Stimulated activated CD8-positive, alpha-beta memory T cell treated with anti-CD3 and anti-CD28 coated beads, Interleukin-7, amount 100 ng/mL, for 24 hours (primary cell): ENCODE measurements at regions not wholly inside any gene's neighbourhood (a gene's known extent, or its start where the extent isn't known, plus 50 kb on each side); places are given as distances from the start of the nearest gene placed in this dataset.

ENCODE experiments used
- DNase-seq: peaks from one replicate; pipeline ENCODE4 v3.0.0-alpha.2; 2020; ENCODE audit warnings: low read depth

DNA sequence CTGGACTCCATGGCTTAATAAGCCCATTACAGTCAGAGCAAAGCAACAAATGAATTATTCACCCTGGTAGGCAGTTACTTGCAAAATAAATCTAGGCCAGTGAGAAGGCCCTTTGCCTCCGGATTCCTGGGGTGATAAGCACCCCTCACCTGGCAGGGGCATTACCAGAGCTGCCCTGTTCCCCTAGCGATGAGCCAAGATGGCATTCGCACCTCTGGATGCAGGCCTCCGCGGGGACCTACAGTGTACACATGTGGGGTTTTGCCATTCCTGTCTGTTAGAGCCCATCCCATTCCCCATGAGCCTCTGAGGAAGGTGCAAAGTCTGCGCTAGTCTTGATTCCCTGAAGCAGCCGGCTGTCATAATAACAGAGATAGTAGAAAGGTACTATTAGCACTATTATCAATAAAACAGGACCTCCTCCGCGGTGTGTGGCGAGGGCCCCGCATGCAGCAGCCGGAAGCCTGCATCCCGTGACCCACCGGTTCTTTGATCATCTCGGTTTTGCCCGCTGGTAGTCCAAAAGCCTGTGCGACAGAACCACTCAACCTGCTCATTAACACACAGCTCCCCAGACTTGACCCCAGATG, 344.3 kb downstream of the BRD1 start:
- DNase-seq, result no peak

DNA sequence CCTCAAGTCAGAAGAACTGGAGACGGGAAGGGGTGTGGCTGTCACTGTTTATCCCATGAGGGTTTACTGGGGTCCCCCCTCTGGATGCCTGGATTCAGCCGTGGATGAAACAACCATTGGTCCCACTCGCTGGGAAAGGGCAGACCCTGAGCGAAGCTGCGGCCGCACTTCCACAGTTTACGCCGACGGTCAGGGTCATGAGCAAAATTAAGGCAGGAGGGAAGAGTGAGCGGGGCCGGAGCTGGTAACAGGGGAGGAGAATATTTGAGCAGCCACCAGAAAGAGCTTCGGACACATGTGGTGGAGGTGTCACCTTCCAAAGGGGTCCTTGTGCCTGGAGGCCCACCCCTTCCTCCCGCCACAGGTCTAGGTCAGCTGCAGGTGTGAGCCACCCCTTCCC, 344.9 kb downstream of the BRD1 start:
- no peak for DNase-seq

DNA sequence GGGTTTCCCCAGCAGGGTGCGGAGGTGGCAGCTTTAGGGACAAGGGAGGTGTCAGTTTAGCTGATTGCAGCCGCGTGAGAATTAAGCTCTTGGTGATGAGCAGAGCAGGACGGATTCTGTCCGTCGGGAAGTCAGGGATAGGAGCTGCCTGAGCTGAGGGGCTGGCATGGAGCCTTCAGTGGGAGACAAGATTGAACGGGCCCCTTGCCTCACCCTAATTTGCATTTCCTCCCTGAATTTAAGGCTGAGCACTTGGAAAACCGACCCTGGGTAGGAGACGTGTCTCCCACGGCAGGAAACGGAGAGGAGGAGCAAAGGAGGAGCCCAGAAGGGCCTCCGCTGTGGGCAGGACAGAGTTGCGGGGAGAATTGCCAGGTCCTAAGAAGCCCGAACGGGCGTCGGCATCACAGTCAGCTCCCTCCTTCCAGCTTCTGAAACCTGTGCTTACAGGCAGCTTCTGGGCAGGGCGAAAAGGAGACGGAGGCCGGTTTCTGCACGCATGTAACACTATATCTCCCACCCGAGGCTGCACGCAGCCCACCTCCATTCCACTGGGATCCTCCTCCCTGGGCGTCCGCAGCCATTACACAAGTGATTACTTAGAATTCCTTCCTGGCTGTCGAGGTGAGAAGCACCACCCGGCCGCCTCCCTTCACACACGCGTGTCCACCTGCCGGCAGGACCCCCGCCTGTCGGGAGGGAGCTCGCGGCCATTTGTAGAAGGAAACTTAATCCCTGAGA, 345.8 kb downstream of the BRD1 start:
- no peak for DNase-seq

DNA sequence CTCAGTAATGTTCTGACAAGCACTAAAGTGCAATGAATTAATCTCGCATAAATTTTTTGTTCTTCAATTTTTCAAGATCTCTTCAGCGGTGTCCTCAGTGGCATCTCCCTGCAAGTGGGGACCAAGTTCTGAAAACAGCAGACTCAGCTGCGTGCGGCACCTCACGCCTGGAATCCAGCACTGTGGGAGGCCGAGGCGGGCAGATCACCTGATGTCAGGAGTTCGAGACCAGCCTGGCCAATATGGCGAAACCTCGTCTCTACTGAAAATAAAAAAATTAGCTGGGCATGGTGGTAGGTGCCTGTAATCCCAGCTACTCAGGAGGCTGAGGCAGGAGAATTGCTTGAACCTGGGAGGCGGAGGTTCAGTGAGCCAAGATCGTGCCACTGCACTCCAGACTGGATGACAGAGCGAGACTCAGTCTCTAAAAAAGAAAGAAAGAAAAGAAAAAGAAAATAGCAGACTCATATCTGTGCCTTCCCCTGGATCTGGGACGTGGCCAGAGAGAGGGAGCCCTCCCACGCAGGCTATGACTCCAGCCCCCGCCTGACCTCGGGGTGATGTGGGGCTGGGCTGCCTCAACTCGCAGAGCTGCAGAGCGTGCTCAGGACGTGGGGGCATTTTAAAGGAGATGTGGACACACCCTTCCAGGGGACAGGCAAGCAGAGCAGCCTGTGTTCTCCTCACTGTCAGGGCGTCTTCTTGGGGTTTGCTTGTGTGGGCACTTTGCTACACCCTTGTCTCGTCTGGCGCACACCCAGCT, 346.6 kb downstream of the BRD1 start:
- DNase-seq, result no peak

DNA sequence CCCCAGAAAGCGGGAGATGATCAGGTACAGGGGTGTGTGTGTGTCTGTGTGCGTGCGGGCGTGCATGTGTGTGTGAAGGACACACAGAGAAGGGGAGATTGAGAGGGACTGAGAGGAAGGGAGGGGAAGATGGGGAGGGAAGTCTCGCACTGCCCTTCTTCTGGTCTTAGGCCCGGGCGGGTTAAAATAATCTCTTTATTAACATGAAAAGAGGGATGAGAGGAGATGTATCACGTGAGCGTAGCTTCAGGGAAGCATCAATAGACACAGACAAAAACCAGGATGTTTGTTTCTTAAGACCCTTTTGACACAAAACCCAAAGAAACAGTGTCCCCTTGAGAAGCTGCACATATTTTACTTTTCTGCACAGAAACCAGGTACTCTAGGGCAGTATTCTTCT, 347.3 kb downstream of the BRD1 start:
- DNase-seq, result no peak

DNA sequence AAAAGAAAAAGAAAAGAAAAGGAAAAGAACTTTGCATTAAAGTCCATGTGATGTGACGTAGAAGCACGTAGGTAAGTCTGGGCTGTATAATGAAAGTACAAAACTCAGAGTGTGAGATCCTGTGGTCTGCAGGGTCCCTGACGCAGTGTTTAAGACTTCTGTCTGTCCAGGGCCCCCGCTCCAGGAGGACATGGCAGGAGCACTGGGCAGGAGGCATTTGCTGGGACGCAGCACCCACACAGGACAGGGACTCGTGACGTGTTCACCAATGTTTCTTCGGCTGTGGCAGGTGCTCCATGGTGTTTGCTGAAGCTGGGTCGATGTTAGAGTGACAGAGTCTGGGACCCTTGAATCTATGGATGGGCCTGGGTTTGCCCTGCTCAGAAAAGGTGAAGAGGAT, 348.1 kb downstream of the BRD1 start:
- no peak for DNase-seq

DNA sequence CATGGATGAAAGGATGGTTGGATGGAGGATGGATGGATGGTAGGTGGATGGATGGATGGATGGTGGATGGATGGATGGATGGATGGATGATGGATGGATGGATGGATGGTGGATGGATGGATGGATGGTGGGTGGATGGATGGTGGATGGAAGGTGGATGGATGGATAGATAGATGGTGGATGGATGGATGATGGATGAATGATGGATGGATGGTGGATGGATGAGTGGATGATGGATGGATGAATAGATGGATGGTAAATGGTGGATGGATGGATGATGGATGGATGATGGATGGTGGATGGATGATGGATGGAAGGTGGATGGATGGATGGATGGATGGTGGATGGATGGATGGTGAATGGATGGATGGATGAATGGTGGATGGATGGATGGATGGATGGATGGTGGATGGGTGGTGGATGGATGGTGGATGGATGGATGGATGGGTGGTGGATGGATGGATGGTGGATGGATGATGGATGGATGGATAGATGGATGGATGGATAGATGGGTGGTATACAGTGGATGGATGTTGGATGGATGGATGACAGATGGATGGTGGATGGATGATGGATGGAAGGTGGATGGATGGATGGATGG, 350.8 kb downstream of the BRD1 start:
- no peak for DNase-seq

DNA sequence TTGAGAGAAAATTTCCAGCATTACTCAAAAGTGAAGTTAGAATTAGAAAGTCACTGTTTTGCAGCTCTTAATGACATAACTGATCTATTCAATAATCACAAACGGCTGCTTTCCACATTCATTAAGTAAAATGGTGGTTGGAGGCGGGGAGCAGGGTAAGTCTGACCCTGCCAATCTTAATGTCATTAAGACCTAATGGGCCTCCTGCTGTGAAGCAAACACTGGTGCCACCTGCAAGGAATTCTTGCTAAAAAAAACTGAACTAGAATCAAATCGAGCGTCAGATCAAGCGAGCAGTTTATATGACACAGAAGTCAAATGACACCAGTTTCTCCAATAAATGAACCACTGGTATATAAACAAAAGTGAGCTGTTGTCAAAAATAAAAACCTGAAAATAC, 351.5 kb downstream of the BRD1 start:
- DNase-seq, result no peak

DNA sequence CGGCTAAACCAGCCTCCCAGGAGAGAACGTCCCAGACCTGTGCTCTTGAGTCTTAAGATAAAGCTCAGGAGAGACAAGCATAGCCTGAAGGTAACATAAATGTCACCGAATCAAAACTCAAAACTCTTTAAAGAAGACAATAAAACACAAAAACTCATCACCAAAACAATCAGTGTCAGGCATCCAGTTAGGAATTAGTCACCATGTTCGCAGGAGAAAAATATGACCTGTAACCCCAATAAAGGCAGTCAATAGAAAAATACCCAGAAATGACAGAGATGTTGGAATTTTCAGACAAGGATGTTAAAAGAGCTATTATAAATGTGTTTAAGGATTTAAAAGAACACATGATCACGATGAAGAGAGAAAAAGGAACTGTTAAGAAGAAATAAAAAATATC, 352.4 kb downstream of the BRD1 start:
- no peak for DNase-seq

DNA sequence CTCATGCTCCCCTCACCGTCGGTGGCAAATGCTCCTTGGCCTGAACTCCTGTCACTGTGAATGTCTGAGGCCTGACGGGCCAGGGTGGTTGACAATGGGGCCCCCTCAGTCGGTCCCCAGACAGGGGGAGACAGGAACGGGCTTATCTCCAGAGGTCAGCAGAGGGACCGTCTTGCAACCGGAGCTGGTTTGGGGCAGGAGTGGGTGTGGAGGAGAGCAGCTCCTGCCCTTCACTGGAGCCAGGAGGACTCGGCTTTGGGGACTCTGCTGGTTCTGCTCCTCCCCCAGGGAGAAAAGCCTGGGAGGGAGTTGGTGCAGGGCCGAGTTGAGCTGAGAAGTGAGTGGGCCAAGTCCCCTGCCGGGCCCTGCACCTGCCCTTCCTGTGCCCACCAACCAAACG, 354.4 kb downstream of the BRD1 start:
- DNase-seq, result no peak

DNA sequence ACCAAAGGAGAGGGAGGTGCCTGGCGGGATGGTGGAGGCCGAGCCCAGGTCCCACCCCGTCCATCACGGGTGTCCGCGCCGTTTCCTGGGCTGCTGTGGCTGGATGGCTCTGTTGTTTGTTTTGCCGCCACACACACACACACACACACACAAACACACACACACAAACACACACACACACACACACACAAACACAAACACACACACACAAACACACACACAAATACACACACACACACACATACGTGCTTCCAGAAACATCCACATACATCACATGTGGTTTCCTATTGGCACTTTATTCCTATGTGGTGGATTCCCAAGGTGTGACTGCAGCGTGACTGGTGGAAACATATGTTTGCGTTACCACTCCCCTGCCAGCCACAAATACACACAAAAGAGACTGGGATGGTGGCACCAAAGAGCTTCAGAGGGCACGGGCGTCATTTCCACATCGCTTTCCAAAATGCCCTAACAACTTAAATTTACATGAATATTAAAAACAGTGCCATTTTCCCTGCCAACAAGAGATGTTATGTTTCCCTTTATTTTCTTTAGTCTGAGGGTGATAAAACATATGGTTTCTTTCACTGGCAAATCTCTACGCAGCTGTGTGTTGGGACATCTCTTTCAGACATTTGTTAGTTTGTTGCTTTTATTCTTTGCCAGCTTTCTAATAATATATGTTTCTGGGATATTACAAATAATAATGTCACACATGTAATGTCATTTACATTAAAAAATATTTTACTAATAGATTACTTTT, 356.8 kb downstream of the BRD1 start:
- DNase-seq, result no peak

DNA sequence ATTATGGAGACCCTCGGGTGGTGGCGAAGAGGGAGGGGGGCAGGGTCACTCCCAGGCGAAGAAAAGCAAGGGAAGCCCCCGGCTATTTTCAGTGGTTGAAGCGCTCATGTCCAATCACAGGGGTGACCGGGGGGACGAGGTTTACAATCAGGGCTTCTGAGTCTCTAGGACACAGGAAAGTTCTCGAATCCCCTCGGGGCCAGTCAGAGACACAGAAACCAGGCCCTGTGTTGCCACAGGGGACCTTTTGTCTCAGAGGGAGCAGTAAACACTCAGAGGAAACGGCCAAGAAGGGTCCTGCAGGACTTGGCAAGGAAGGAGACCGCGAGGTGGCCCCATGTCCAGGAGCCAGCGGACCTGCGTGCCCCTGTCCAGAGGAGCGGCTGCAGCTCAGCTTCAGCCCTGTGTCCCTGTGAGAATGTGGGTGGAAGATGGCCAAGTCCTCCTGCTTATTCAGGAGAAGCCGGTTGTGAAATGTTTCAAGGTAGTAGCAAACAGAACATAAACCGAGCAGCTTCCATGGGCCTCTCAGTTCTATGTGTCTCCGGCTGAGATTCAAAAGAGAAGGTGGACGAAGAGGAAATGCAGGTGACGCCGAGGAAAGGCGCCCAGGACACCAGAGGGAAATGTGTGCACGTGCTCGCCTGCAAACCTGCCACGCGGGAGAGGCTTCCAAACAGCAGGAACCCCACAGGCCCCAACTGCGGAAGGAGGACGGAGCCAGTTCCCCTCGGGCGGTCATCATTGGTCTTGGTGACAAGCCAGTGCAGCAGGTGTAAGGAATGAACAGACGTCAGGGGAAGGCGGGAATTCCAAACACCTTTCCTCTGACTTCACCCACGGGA, 357.6 kb downstream of the BRD1 start:
- DNase-seq, result no peak

DNA sequence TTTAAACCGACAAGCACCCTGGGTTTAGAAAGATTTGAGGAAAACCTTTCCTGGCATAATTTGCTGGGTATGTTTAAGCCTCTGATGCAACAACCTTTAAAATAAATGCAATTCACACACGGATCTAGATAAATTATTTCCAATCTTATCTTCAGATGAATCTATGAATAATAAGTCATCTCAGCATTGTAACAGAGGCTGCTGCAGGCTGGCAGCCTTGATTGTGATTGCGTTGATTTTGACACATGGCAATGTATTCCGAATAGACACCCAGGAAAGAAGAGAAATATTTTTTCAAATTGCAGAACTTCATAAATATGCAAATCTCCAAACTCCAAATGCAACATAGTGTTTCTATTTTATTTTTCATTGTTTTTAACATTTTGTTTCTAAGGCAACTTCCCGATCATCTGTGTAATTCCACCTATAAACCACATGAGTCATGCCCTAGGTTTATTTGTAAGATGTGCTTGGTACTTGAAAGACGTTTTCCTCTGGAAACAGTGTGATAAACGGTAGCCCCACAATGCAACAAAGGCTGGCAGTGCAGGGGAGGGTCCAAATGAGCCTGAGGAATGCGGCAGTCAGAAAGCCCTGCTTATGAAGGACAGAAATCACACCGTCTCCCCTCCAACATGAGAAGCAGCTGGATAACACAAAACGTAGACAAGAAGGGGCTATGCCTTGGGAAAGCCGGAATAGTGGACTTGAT, 359.0 kb downstream of the BRD1 start:
- no peak for DNase-seq

DNA sequence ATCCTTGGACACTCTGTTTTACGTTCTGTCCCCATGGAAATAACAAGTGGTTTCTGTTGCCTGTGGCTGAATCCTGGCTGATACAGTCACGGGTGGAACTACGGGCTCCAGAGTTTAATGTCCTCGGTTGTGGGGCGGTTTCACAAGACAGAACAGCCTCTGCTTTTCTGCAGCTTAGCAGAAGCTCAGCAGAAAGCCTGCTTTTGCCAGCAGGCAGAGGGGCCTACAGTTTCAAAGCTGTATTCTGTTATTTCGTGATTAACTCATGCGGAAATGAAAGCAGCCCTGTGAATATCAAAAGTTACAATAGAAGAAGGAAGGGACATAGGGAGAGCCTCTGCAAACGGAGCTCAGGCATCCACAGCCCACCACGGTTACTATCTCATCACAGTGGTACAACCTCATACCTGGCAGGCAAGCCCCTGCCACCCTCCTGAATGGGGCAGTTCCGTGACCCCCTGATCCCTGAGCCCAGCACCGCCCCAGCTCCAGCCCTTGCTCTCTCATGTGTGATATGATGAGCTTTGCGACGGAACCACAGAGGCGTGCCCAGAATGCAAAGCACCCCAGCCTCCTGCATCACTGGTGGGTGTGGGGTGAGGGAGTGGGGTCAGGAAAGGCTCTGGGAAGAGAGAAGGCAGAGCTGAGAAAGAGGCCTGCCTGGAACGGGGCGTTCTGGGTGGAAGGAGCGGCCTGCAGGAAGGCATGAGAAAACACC, 360.6 kb downstream of the BRD1 start:
- DNase-seq, result no peak

DNA sequence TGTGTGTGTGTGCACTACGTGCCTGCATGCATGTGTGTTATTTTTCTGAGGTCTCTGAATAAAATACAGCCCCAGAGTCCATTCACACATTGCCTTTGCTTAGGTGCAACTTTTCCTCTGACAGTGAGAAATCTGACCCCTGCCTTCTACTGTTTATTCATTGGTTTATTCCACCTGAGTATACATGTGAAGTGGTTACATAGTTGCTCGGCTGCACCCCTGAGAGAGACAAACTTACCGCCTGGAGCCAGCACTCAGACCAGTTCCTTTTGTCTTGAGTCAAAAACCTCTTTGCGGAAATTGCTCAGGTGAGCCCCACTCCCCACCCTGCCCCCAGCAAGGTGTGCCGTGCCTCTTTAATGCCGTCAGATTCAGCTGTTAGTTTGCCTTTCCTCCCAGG, 363.6 kb downstream of the BRD1 start:
- DNase-seq, result no peak

DNA sequence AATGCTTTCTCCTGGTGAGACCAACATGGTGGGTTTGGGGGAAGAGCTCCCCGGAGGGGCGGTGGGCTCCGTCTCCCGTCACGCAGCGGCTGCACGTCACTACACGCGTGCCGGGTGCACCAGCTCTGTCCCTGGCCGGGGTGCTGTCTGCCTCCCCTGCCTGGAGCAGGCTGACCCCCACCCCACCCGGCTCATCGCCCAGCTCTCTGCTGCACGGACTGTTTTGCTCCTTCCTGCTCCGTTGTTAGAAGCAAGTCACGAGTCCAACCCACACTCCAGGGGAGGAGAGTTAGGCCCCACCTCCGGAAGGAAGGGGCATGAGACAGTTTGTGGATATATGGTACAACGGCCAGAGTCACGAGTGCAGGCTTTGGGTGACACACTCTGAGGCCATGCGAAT, 364.9 kb downstream of the BRD1 start:
- no peak for DNase-seq

DNA sequence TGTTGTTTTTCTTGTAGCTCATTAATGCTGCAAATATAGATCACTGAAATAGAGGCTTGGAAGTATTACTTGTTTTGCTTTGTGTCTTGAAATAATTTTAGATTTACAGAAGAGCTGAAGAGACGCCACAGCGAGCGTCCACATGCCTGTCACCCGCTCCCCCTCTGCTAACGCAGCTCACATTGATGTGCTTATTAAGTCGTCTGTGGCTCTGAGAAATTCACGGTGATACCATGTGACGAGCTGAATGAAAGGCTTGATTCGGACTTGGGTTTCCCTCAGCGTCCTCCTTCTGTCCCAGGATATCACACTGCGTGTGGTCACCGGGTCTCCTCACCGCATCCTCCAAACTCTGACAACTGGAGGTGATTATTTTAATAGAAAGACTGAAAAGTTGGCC, 365.4 kb downstream of the BRD1 start:
- DNase-seq, result no peak

DNA sequence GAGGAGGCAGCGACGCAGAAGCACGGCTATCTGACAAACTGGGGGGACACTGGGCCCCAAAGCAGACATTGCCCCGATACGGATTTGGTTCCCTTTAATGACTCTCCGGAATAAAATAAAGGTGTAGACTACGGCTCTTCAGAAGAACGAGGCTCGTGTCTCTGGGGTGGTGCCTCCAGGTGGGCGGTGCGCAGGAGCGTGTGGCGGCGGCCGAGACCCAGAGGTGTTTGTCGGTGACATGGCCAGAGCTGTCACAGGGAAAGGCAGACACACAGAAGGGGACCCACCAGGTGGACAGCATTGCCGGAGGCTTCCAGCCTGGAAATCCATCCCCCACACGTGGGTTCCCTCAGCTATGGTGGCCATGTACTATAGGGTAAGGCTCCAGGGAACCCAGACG, 366.0 kb downstream of the BRD1 start:
- no peak for DNase-seq

DNA sequence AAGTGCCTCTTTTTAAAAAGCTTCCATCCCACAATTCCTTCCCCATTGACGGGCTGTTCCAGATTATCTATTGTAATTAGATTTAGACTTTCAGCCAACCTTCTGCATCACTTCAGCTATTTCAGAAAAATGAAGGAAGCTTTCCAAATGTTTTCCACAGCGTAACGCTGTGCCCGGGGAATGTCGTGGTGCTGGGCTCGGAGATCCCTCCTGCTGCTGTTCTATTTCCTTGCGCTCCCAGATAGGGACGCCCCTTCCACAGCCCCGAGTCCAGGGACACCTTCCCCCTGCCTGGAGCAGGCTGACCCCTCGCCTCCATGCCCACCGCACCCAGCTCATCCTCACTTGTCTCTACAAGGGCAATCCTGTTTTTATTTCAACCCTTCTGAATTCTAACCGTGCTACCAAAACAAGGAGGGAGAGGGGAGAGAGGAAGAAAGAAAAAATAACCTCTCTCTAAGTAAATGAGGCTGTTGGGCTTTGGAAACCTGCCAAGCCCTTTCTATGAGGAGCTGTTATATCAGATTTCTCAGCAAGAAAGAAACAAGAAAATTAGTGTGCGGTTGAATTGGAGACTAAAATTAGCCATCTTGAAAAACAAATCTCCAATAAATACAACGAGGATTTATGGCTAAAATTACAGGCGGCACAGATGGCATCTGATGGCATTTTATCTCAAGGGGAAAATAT, 366.9 kb downstream of the BRD1 start:
- no peak for DNase-seq
